Loucy (cell line): ENCODE measurements at regions not wholly inside any gene's neighbourhood (a gene's known extent, or its start where the extent isn't known, plus 50 kb on each side); places are given as distances from the start of the nearest gene placed in this dataset.

Experiments used
- H2AFZ ChIP-seq: fragments of 200-600 bp; sonication (generic); 2 replicates; pipeline ENCODE4 v1.6.0; 2016; ENCODE audit warnings: antibody characterized with exemption, mild to moderate bottlenecking, low read length, moderate library complexity
- H3F3A ChIP-seq: fragments of 200-600 bp; 2 replicates; pipeline ENCODE4 v1.6.0; 2016; ENCODE audit warnings: antibody characterized with exemption, low read depth, mild to moderate bottlenecking
- H3K27me3 ChIP-seq: fragments of 200-600 bp; sonication (generic); 2 replicates; pipeline ENCODE4 v1.6.1; 2014; ENCODE audit warnings: low read length, mild to moderate bottlenecking; ENCODE audit not compliant: insufficient read depth, poor library complexity, severe bottlenecking
- H3K36me3 ChIP-seq: fragments of 200-600 bp; sonication (generic); 2 replicates; pipeline ENCODE4 v1.6.1; 2016; ENCODE audit warnings: low read length; ENCODE audit not compliant: insufficient read depth
- H3K4me1 ChIP-seq: fragments of 200-600 bp; sonication (generic); 2 replicates; pipeline ENCODE4 v1.5.1; 2014; ENCODE audit warnings: low read length, mild to moderate bottlenecking; ENCODE audit not compliant: insufficient read depth, poor library complexity, severe bottlenecking
- H3K4me2 ChIP-seq: fragments of 200-600 bp; sonication (generic); 2 replicates; pipeline ENCODE4 v1.6.0; 2014; ENCODE audit warnings: antibody characterized with exemption, low read length, low read depth, mild to moderate bottlenecking; ENCODE audit not compliant: poor library complexity, severe bottlenecking
- H3K4me3 ChIP-seq: fragments of 200-600 bp; sonication (generic); 2 replicates; pipeline ENCODE4 v1.5.1; 2014; ENCODE audit warnings: low read length, mild to moderate bottlenecking, mixed read lengths; ENCODE audit not compliant: poor library complexity, severe bottlenecking
- H3K79me2 ChIP-seq: fragments of 200-600 bp; sonication (generic); 2 replicates; pipeline ENCODE4 v1.6.1; 2014; ENCODE audit warnings: low read length; ENCODE audit not compliant: insufficient read depth
- H3K9ac ChIP-seq: fragments of 200-600 bp; sonication (generic); 2 replicates; pipeline ENCODE4 v1.6.0; 2014; ENCODE audit warnings: mild to moderate bottlenecking, low read depth, low read length, moderate library complexity; ENCODE audit not compliant: poor library complexity, severe bottlenecking
- H3K9me2 ChIP-seq: fragments of 200-600 bp; sonication (generic); replicated peaks from 2 replicates; pipeline ENCODE4 v1.6.1; 2016; ENCODE audit warnings: low read depth, low read length, mixed read lengths
- H3K9me3 ChIP-seq: fragments of 200-600 bp; sonication (generic); 2 replicates; pipeline ENCODE4 v1.6.1; 2014; ENCODE audit warnings: mild to moderate bottlenecking, antibody characterized with exemption, low read length, low read depth; ENCODE audit not compliant: insufficient read depth
- H4K20me1 ChIP-seq: fragments of 200-600 bp; sonication (generic); 2 replicates; pipeline ENCODE4 v1.6.0; 2014; ENCODE audit warnings: antibody characterized with exemption, low read length, mild to moderate bottlenecking; ENCODE audit not compliant: insufficient read depth, poor library complexity, severe bottlenecking
- CTCF ChIP-seq: fragments of 200-600 bp; sonication (generic); conservative IDR thresholded peaks from 2 replicates; pipeline ENCODE4 v1.5.1; 2014; ENCODE audit warnings: mild to moderate bottlenecking, antibody characterized with exemption, low read length
- EZH2phosphoT487 ChIP-seq: fragments of 200-600 bp; IDR thresholded peaks from 2 replicates; pipeline ENCODE4 v1.6.1; 2018; ENCODE audit warnings: antibody characterized with exemption, mild to moderate bottlenecking, moderate library complexity, borderline replicate concordance

GRCh38 chr5:155489949-155490348 is 476.4 kb downstream of the KIF4B start:
- Histone ChIP-seq H3K36me3 (no peaks in the 10 kb centered on the region), H3K9me3 (no peaks in the 10 kb centered on the region), H2AFZ (no peak overlapping the region), H3K27me3 (no peaks in the 10 kb centered on the region), H3K9ac (no peak overlapping the region), H4K20me1 (no peaks in the 10 kb centered on the region), H3K4me1 (no peaks in the 10 kb centered on the region), H3K4me3 (no peak overlapping the region), H3K79me2 (no peaks in the 10 kb centered on the region), H3K9me2 (no peaks in the 10 kb centered on the region), H3K4me2 (no peak overlapping the region), H3F3A (no peaks in the 10 kb centered on the region)
- no peak for TF ChIP-seq CTCF
- TF ChIP-seq EZH2phosphoT487: no peak

DNA sequence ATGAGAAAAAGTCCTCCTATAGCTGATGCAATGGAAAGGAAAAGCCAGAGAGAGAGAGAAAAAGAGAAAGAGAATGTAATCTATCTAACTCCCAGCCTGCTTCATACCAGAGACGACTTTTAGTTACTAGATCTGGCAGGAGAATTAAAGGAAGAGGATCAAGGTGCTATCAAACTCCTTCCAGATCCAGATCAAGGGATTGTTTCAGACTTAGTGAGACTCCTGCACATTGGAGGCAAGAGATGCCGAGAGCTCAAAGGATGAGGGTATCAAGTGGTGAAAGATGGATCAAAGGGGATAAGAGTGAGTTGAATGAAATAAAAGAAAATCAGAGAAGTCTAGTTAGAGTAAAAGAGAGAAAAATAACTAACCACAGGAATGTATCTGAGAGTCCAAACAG is 478.6 kb downstream of the KIF4B start:
- H3K9ac ChIP-seq: no peak overlapping the region
- no peak overlapping the region for H3K4me3 ChIP-seq
- H3K36me3 ChIP-seq: no peaks in the 10 kb centered on the region
- H4K20me1 ChIP-seq: no peaks in the 10 kb centered on the region
- no peaks in the 10 kb centered on the region for H3K9me2 ChIP-seq
- TF ChIP-seq EZH2phosphoT487: no peak
- no peak for TF ChIP-seq CTCF
- no peaks in the 10 kb centered on the region for H3K9me3 ChIP-seq
- H3K4me1 ChIP-seq: no peaks in the 10 kb centered on the region
- no peak overlapping the region for H2AFZ ChIP-seq
- no peaks in the 10 kb centered on the region for H3K79me2 ChIP-seq
- no peak overlapping the region for H3K4me2 ChIP-seq
- H3K27me3 ChIP-seq: no peaks in the 10 kb centered on the region
- H3F3A ChIP-seq: no peaks in the 10 kb centered on the region

DNA sequence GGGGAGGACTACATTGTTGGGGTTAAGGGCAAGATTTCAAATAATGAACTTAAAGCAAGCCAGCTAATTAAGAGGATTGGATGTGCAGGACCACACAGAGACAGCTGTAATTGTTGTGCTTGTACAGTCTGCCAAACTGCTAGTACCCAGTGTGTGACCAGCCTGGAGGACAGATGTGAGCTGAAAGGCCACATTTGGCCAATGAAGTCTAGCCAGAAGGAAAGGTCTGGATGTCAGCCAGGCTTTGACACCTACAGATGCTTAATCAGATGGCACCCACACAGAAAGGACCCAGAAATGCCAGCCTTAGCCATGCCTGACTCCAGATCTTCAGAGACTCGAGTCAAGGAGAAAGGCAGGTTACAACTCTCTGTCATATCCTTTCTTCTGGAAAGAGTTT is 491.1 kb downstream of the KIF4B start:
- no peaks in the 10 kb centered on the region for H3K27me3 ChIP-seq
- H2AFZ ChIP-seq: no peak overlapping the region
- no peaks in the 10 kb centered on the region for H3K9me3 ChIP-seq
- H4K20me1 ChIP-seq: no peaks in the 10 kb centered on the region
- H3K9ac ChIP-seq: no peak overlapping the region
- TF ChIP-seq EZH2phosphoT487 (no peak), CTCF (no peak)
- no peaks in the 10 kb centered on the region for H3K79me2 ChIP-seq
- no peak overlapping the region for H3K4me2 ChIP-seq
- no peaks in the 10 kb centered on the region for H3K9me2 ChIP-seq
- H3K4me3 ChIP-seq: no peak overlapping the region
- H3F3A ChIP-seq: no peaks in the 10 kb centered on the region
- H3K36me3 ChIP-seq: no peaks in the 10 kb centered on the region
- no peaks in the 10 kb centered on the region for H3K4me1 ChIP-seq
